ENCODE measurements at regions not wholly inside any gene's neighbourhood (a gene's known extent, or its start where the extent isn't known, plus 50 kb on each side); places are given as distances from the start of the nearest gene placed in this dataset.

DNA sequence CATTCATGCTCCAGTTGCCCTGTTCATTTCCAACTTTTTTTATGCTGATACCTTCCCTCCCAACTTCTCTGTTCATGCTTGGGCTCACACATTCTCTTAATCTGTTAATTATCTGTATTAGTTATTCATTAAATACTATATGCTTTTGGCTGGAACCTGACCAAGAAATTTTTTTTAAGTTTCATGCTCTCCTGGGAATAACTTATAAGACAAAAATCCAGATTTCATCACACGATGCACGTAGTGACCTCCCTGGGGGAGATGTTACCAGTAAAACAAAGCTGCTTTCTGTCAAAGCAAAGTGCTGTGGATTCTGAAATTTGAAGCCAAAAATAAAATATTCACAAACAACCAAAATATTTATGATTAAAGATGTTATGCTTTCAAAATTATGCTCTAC, 215.0 kb upstream of the USP15 start:
- no peak overlapping the region for H3K9ac ChIP-seq (ENCODE audit: insufficient read depth in 1 of 2, low read depth in 2 of 2, low read length in 2 of 2)
- intact Hi-C loops (cut with micrococcal nuclease), result no loop called here
- H4K20me1 ChIP-seq (replicated peaks; ENCODE audit: control insufficient read depth, insufficient read depth, low read length), result no peaks in the 10 kb centered on the region
- H3K9me3 ChIP-seq (replicated peaks; ENCODE audit: control insufficient read depth, insufficient read depth, low read depth, low read length), result no peaks in the 10 kb centered on the region
- H3K4me1 ChIP-seq (replicated peaks in 1 of 2; ENCODE audit: control insufficient read depth in 2 of 2, insufficient read depth in 2 of 2, low read length in 2 of 2), result no peaks in the 10 kb centered on the region
- no peak overlapping the region for H2AFZ ChIP-seq (ENCODE audit: low read depth, low read length)
- in situ Hi-C loops (cut with MboI), result no loop called here
- DNase-seq (ENCODE audit: extremely low read depth in 1 of 4, low spot score in 3 of 4) (no peak), ATAC-seq (no peak), FAIRE-seq (no peak)
- H3K27ac ChIP-seq (ENCODE audit: extremely low read depth, low read depth, low read length), result no peak overlapping the region
- ChIA-PET CTCF (ENCODE audit: low intra/inter-chr PET ratio) (no interaction called here), POLR2A (no interaction called here)
- TF ChIP-seq FOXJ3 (CRISPR knock-in tag; IDR thresholded peaks at IDR 0.05) (no peak), SLC30A9 (CRISPR knock-in tag; IDR thresholded peaks at IDR 0.05) (no peak), EP400 (IDR thresholded peaks at IDR 0.05) (no peak)
- H3K36me3 ChIP-seq (ENCODE audit: control insufficient read depth, insufficient read depth, low read length), result no peaks in the 10 kb centered on the region
- no peak overlapping the region for H3K4me3 ChIP-seq
- no peaks in the 10 kb centered on the region for H3K27me3 ChIP-seq (ENCODE audit: control insufficient read depth in 2 of 2, insufficient read depth in 2 of 2, low read length in 2 of 2)
- no peaks in the 10 kb centered on the region for H3K9me1 ChIP-seq (ENCODE audit: control insufficient read depth, insufficient read depth, low read length)
- WGBS (ENCODE audit: insufficient coverage, low coverage, missing lambda C conversion rate), result 0% methylated on average over 2 of the region's 2 CpGs
- no peaks in the 10 kb centered on the region for H3K79me2 ChIP-seq (ENCODE audit: control insufficient read depth, insufficient read depth, low read length)
- BruUV-seq (replicated peaks), result no TSS peak
- no peak overlapping the region for H3K4me2 ChIP-seq (ENCODE audit: insufficient read depth, low read length)

DNA sequence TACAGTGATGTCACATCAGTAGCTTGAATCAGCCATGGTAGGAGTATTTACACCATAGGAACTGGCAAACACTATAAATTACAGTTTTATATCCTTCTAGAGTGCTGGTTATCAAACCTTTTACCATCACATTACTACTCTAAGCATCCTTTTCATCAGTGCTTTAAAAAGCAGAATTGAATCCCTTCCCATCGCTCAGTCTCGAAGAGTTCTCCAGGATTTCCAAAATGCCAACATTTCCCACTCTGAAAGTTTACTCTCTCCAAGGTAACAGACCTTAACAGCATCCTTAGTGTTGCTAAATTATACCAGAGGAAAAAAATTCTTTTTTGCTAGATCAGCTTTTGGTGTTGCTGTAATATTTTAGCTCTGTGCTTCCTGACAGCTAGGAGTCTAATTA, 209.4 kb upstream of the USP15 start:
- Histone ChIP-seq H3K36me3 (ENCODE audit: control insufficient read depth, insufficient read depth, low read length) (no peaks in the 10 kb centered on the region), H3K79me2 (ENCODE audit: control insufficient read depth, insufficient read depth, low read length) (no peaks in the 10 kb centered on the region), H2AFZ (ENCODE audit: low read depth, low read length) (no peak overlapping the region), H3K9me1 (ENCODE audit: control insufficient read depth, insufficient read depth, low read length) (no peaks in the 10 kb centered on the region), H3K9ac (ENCODE audit: insufficient read depth in 1 of 2, low read depth in 2 of 2, low read length in 2 of 2) (no peak overlapping the region), H3K4me1 (replicated peaks in 1 of 2; ENCODE audit: control insufficient read depth in 2 of 2, insufficient read depth in 2 of 2, low read length in 2 of 2) (no peaks in the 10 kb centered on the region), H3K4me3 (no peak overlapping the region), H3K4me2 (ENCODE audit: insufficient read depth, low read length) (no peak overlapping the region), H3K9me3 (replicated peaks; ENCODE audit: control insufficient read depth, insufficient read depth, low read depth, low read length) (no peaks in the 10 kb centered on the region), H3K27ac (ENCODE audit: extremely low read depth, low read depth, low read length) (no peak overlapping the region), H3K27me3 (ENCODE audit: control insufficient read depth in 2 of 2, insufficient read depth in 2 of 2, low read length in 2 of 2) (no peaks in the 10 kb centered on the region), H4K20me1 (replicated peaks; ENCODE audit: control insufficient read depth, insufficient read depth, low read length) (no peaks in the 10 kb centered on the region)
- FAIRE-seq (no peak), ATAC-seq (no peak), DNase-seq (ENCODE audit: extremely low read depth in 1 of 4, low spot score in 3 of 4) (no peak)
- intact Hi-C loops (cut with micrococcal nuclease) (no loop called here), in situ Hi-C loops (cut with MboI) (no loop called here)
- 0% methylated on average over 2 of the region's 2 CpGs for WGBS (ENCODE audit: insufficient coverage, low coverage, missing lambda C conversion rate)
- BruUV-seq (replicated peaks), result no TSS peak
- ChIA-PET POLR2A (no interaction called here), CTCF (ENCODE audit: low intra/inter-chr PET ratio) (no interaction called here)
- TF ChIP-seq TOE1 (IDR thresholded peaks at IDR 0.05; ENCODE audit: borderline replicate concordance), result no peak
- no peak for TF ChIP-seq TOE1 (CRISPR knock-in tag; IDR thresholded peaks at IDR 0.05; ENCODE audit: borderline replicate concordance, low read depth)
- TF ChIP-seq CBFB (CRISPR knock-in tag; IDR thresholded peaks at IDR 0.05), result no peak
- no peak for TF ChIP-seq TGIF2 (CRISPR knock-in tag; IDR thresholded peaks at IDR 0.05)
- no peak for TF ChIP-seq PRPF4 (IDR thresholded peaks at IDR 0.05; ENCODE audit: insufficient read depth, low read depth, low read length, poor library complexity, severe bottlenecking)
- TF ChIP-seq, protein P1, sequence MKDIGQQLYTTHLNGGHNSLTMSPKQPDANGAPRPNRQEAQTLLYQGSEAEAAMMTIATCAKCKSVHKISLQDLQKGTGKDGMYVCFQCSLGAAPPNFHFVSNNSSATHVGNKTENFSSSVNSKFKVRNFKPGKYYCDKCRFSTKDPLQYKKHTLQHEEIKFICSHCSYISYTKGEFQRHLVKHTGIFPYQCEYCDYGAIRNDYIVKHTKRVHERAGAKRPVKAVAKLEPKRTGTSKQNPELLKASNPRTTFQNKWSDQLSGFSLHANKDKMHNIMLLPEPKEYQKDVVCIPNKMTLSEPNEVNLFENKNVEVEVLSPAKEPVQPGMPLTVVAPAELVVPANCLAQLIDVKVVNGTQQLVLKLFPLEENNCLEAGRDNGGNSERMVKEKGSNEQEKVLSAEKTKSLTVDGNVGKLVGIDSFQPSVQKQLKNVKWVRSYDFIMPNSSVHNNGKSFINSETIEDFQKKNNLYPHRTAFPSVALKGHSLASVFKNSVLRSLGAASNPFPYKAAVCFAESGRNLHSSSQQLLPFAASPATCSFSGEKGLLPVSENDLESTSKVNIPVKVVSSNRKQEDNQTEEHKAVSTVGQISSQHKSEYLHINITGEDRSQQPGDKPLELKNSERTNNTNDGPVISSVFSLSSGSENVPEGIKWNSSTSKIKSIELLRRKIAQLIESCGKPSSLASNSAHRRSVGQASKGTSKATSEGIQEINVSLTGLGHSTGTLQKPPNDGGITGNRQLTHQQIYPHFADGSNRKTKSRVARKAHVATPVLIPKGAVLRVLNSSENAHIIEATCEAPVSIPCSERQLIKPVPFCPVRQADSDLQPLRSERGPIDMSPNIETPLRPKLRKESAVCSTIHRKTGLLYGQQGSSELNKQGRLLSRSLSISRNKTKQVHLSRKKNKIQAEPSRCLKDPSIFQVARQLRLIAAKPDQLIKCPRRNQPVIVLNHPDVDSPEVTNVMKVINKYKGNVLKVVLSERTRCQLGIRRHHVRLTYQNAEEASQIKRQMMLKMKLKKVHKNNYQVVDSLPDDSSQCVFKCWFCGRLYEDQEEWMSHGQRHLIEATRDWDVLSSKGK (CRISPR knock-in tag; IDR thresholded peaks at IDR 0.05), result no peak
- TF ChIP-seq EP300 (IDR thresholded peaks at IDR 0.05; ENCODE audit: low read length), result no peak
- TF ChIP-seq, protein P2, sequence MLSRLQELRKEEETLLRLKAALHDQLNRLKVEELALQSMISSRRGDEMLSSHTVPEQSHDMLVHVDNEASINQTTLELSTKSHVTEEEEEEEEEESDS (CRISPR knock-in tag; IDR thresholded peaks at IDR 0.05), result no peak
- TF ChIP-seq FOSL1 (tag; conservative IDR thresholded peaks at IDR 0.05), result no peak
- no peak for TF ChIP-seq SRSF3 (IDR thresholded peaks at IDR 0.05; ENCODE audit: insufficient read depth, low read length)
- no peak for TF ChIP-seq CBX1 (IDR thresholded peaks at IDR 0.05; ENCODE audit: low read depth)
- TF ChIP-seq PCBP1 (IDR thresholded peaks at IDR 0.05; ENCODE audit: low read depth, low read length, poor library complexity, severe bottlenecking), result no peak
- no peak for TF ChIP-seq POLR2A (conservative IDR thresholded peaks at IDR 0.05)

Data from K562 (cell line).